Liver (tissue), 8 donors: ENCODE measurements at regions not wholly inside any gene's neighbourhood (a gene's known extent, or its start where the extent isn't known, plus 50 kb on each side); places are given as distances from the start of the nearest gene placed in this dataset.

Experiments used
- DNase-seq: peaks from one replicate; pipeline ENCODE4 v3.0.0-alpha.2; 2017; ENCODE audit warnings: low spot score
- H3K27ac ChIP-seq, 2 donors: one replicate each; pipeline ENCODE4 v1.7.0; 2013; ENCODE audit warnings: inconsistent platforms in 2 of 2, low read length in 2 of 2, control low read depth in 1 of 2, low read depth in 1 of 2, mild to moderate bottlenecking in 1 of 2
- H3K27me3 ChIP-seq, 4 donors: one replicate each; pipeline versions ENCODE4 v1.6.1 to v1.7.0; 2013; ENCODE audit warnings: low read length in 3 of 4, inconsistent platforms in 1 of 4, mild to moderate bottlenecking in 1 of 4, moderate library complexity in 1 of 4; ENCODE audit not compliant: control insufficient read depth in 4 of 4, insufficient read depth in 4 of 4
- H3K36me3 ChIP-seq, 4 donors: one replicate each; pipeline versions ENCODE4 v1.6.1 to v1.7.0; 2013; ENCODE audit warnings: low read length in 3 of 4, mild to moderate bottlenecking in 3 of 4, low read depth in 1 of 4, moderate library complexity in 1 of 4; ENCODE audit not compliant: control insufficient read depth in 4 of 4, insufficient read depth in 3 of 4
- H3K4me1 ChIP-seq, 4 donors: one replicate each; pipeline versions ENCODE4 v1.6.1 to v1.7.0; 2013; ENCODE audit warnings: low read length in 3 of 4, mild to moderate bottlenecking in 3 of 4, moderate library complexity in 1 of 4; ENCODE audit not compliant: control insufficient read depth in 4 of 4, insufficient read depth in 4 of 4
- H3K4me3 ChIP-seq, 3 donors: one replicate each; pipeline versions ENCODE4 v1.6.1 to v1.7.0; 2013; ENCODE audit warnings: low read length in 3 of 3, control low read depth in 1 of 3, low read depth in 1 of 3, mild to moderate bottlenecking in 1 of 3
- H3K9ac ChIP-seq, 2 donors: one replicate each; pipeline ENCODE4 v1.7.0; 2013; ENCODE audit warnings: low read length in 2 of 2, mild to moderate bottlenecking in 2 of 2, moderate library complexity in 2 of 2, control low read depth in 1 of 2, low read depth in 1 of 2
- H3K9me3 ChIP-seq, 4 donors: one replicate each; pipeline versions ENCODE4 v1.6.1 to v1.7.0; 2013; ENCODE audit warnings: low read length in 3 of 4; ENCODE audit not compliant: control insufficient read depth in 4 of 4
- ATF3 ChIP-seq: IDR thresholded peaks from 2 replicates; pipeline ENCODE4 v1.6.1; 2016; ENCODE audit warnings: antibody characterized with exemption
- EGR1 ChIP-seq, 2 donors: IDR thresholded peaks; 2 replicates each; pipeline ENCODE4 v1.6.1; 2016 to 2018; ENCODE audit warnings: antibody characterized with exemption in 2 of 2, low read depth in 2 of 2
- FOXA1 ChIP-seq: IDR thresholded peaks from 2 replicates; pipeline ENCODE4 v1.6.1; 2016; ENCODE audit warnings: antibody characterized with exemption
- GABPA ChIP-seq, 2 donors: IDR thresholded peaks in 1 of 2; conservative IDR thresholded peaks in 1 of 2; 2 replicates each; pipeline ENCODE4 v1.6.1; 2016; ENCODE audit warnings: antibody characterized with exemption in 2 of 2, mild to moderate bottlenecking in 1 of 2, moderate library complexity in 1 of 2
- HNF4A ChIP-seq, 2 donors: conservative IDR thresholded peaks; 2 replicates each; pipeline ENCODE4 v1.6.1; 2016; ENCODE audit warnings: antibody characterized with exemption in 2 of 2, mild to moderate bottlenecking in 2 of 2
- HNF4G ChIP-seq: IDR thresholded peaks from 2 replicates; pipeline ENCODE4 v1.6.1; 2016; ENCODE audit warnings: antibody characterized with exemption
- JUND ChIP-seq, 2 donors: IDR thresholded peaks; 2 replicates each; pipeline ENCODE4 v1.6.1; 2016; ENCODE audit warnings: antibody characterized with exemption in 2 of 2
- NR2F2 ChIP-seq: IDR thresholded peaks from 2 replicates; pipeline ENCODE4 v1.6.1; 2016; ENCODE audit warnings: antibody characterized with exemption
- RAD21 ChIP-seq, 2 donors: IDR thresholded peaks; 2 replicates each; pipeline ENCODE4 v1.6.1; 2016; ENCODE audit warnings: antibody characterized with exemption in 2 of 2, mild to moderate bottlenecking in 2 of 2
- RXRA ChIP-seq, 2 donors: IDR thresholded peaks; 2 replicates each; pipeline ENCODE4 v1.6.1; 2017 to 2018; ENCODE audit warnings: antibody characterized with exemption in 2 of 2, mild to moderate bottlenecking in 1 of 2
- TAF1 ChIP-seq: conservative IDR thresholded peaks from 2 replicates; pipeline ENCODE4 v1.6.1; 2016; ENCODE audit warnings: antibody characterized with exemption, mild to moderate bottlenecking
- YY1 ChIP-seq: IDR thresholded peaks from 2 replicates; pipeline ENCODE4 v1.6.1; 2016; ENCODE audit warnings: antibody characterized with exemption, mild to moderate bottlenecking
- ZBTB33 ChIP-seq: IDR thresholded peaks from 2 replicates; pipeline ENCODE4 v1.6.1; 2016; ENCODE audit warnings: antibody characterized with exemption
- WGBS: extraction: QIAGEN DNeasy Blood & Tissue Kit; methylation state at CpG from one replicate; pipeline ENCODE4 v1.1.7; 2013; 5-methylcytosine and 5-hydroxymethylcytosine counted together
- TF ChIP-seq, protein P1 (sequence below): IDR thresholded peaks from 2 replicates; pipeline ENCODE4 v1.6.1; 2016; ENCODE audit warnings: antibody characterized with exemption, mild to moderate bottlenecking
- TF ChIP-seq, protein P2 (sequence below): fragments of 150-350 bp; IDR thresholded peaks from 2 replicates; pipeline ENCODE4 v1.5.1; 2017; ENCODE audit warnings: improper control_type of control experiment, low read depth, low read length; ENCODE audit not compliant: missing input control
- donor health status: healthy.
- donor health status: healthy.
- donor health status: healthy.
- donor health status: healthy.
- donor health status: healthy.

DNA sequence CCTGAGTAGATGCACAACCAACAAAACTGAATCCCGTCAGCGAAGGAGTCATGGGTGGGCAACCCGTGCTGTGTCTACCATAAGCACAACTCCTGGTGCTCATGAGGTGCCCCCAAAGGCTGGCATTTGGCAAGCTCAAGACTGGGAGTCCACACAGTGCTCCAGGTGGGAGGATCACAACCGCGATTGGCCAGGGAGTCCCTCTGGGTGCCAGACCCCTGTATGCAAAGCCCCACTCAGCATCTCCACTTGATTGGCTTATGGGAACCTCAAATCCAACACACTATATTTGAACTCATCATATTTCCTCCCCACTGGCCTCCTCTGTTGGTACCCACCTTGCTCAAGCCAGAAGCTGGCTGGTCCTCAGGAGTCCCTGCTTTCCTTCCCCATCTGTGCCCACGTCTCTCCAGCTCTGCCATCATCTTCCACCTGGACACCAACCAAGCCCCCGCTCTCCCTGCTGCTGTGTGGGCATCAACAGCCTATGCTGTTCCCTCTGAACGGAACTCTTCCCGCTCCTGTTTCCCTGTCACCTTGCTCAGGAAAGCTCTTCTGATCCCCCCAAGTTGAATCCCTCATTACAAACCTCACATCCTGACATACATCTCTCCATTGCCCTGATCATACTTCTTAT lies 142.3 kb upstream of the PTPN1 start:
- H3K9ac ChIP-seq = no peak overlapping the region
- H3K27me3 ChIP-seq = no peaks in the 10 kb centered on the region
- no peak overlapping the region for H3K4me3 ChIP-seq
- no peaks in the 10 kb centered on the region for H3K36me3 ChIP-seq
- H3K9me3 ChIP-seq = no peaks in the 10 kb centered on the region
- TF ChIP-seq YY1 (no peak), ZBTB33 (no peak), ATF3 (no peak), RAD21 (IDR thresholded peaks at IDR 0.05) (no peak), NR2F2 (no peak), FOXA1 (no peak), RXRA (IDR thresholded peaks at IDR 0.05) (no peak), HNF4G (no peak), HNF4A (conservative IDR thresholded peaks at IDR 0.05) (no peak), TAF1 (no peak), GABPA (IDR thresholded peaks at IDR 0.05 in 1 of 2, conservative IDR thresholded peaks at IDR 0.05 in 1 of 2) (no peak), EGR1 (IDR thresholded peaks at IDR 0.05; ENCODE audit: low read depth in 2 of 2) (no peak), JUND (IDR thresholded peaks at IDR 0.05) (no peak)
- TF ChIP-seq, protein P1, sequence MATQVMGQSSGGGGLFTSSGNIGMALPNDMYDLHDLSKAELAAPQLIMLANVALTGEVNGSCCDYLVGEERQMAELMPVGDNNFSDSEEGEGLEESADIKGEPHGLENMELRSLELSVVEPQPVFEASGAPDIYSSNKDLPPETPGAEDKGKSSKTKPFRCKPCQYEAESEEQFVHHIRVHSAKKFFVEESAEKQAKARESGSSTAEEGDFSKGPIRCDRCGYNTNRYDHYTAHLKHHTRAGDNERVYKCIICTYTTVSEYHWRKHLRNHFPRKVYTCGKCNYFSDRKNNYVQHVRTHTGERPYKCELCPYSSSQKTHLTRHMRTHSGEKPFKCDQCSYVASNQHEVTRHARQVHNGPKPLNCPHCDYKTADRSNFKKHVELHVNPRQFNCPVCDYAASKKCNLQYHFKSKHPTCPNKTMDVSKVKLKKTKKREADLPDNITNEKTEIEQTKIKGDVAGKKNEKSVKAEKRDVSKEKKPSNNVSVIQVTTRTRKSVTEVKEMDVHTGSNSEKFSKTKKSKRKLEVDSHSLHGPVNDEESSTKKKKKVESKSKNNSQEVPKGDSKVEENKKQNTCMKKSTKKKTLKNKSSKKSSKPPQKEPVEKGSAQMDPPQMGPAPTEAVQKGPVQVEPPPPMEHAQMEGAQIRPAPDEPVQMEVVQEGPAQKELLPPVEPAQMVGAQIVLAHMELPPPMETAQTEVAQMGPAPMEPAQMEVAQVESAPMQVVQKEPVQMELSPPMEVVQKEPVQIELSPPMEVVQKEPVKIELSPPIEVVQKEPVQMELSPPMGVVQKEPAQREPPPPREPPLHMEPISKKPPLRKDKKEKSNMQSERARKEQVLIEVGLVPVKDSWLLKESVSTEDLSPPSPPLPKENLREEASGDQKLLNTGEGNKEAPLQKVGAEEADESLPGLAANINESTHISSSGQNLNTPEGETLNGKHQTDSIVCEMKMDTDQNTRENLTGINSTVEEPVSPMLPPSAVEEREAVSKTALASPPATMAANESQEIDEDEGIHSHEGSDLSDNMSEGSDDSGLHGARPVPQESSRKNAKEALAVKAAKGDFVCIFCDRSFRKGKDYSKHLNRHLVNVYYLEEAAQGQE = no peak
- TF ChIP-seq, protein P2, sequence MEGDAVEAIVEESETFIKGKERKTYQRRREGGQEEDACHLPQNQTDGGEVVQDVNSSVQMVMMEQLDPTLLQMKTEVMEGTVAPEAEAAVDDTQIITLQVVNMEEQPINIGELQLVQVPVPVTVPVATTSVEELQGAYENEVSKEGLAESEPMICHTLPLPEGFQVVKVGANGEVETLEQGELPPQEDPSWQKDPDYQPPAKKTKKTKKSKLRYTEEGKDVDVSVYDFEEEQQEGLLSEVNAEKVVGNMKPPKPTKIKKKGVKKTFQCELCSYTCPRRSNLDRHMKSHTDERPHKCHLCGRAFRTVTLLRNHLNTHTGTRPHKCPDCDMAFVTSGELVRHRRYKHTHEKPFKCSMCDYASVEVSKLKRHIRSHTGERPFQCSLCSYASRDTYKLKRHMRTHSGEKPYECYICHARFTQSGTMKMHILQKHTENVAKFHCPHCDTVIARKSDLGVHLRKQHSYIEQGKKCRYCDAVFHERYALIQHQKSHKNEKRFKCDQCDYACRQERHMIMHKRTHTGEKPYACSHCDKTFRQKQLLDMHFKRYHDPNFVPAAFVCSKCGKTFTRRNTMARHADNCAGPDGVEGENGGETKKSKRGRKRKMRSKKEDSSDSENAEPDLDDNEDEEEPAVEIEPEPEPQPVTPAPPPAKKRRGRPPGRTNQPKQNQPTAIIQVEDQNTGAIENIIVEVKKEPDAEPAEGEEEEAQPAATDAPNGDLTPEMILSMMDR = no peak
- H3K27ac ChIP-seq = no peak overlapping the region
- 96% methylated on average over 9 of the region's 9 CpGs for WGBS
- H3K4me1 ChIP-seq = peaks cover 0 to 42% (median 25%) of the 10 kb centered on the region in 4 donors
- no peak for DNase-seq

DNA sequence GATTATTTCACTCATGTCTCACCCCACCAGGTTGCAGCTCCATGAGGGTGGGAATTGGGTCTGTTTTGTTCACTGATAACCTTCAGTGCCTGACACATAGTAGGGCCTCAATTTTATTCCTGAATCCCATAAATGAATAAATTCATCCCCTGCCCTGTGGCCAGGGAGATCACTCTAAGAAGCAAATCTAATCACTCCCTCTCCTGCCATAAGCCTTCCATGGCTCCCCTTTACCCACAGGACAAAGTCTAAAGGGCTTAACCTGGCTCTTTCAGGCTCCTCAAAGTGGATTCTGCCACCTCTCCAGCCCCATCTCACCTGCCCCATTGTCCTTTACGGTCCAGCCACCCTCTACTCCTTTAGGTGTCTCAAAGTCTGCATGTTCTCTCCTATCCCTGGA lies 141.8 kb upstream of the PTPN1 start:
- no peaks in the 10 kb centered on the region for H3K27me3 ChIP-seq
- no peaks in the 10 kb centered on the region for H3K36me3 ChIP-seq
- 56% methylated on average over 1 of the region's 1 CpG for WGBS
- H3K27ac ChIP-seq = peak overlapping the region in 1 of 2 donors; percentile 14
- H3K9ac ChIP-seq = no peak overlapping the region
- peaks cover 0 to 42% (median 25%) of the 10 kb centered on the region in 4 donors for H3K4me1 ChIP-seq
- DNase-seq = no peak
- no peaks in the 10 kb centered on the region for H3K9me3 ChIP-seq
- no peak overlapping the region for H3K4me3 ChIP-seq
- no peak for TF ChIP-seq FOXA1
- peak; percentile 53 to 66 for TF ChIP-seq HNF4A (conservative IDR thresholded peaks at IDR 0.05)
- no peak for TF ChIP-seq JUND (IDR thresholded peaks at IDR 0.05)
- TF ChIP-seq YY1 = no peak
- TF ChIP-seq TAF1 = no peak
- no peak for TF ChIP-seq RAD21 (IDR thresholded peaks at IDR 0.05)
